ENCODE measurements at regions not wholly inside any gene's neighbourhood (a gene's known extent, or its start where the extent isn't known, plus 50 kb on each side); places are given as distances from the start of the nearest gene placed in this dataset.
"Not testable (repeated sequence)": the region's sequence is repeated elsewhere in the genome, so short reads cannot be mapped to it uniquely, and the experiment has no call there.

GRCh38 chr6:40695750-40696415, 108.7 kb upstream of the LRFN2 start:
- intact Hi-C loops (cut with micrococcal nuclease): no loop called here

GRCh38 chr6:40695114-40695513, 108.0 kb upstream of the LRFN2 start:
- intact Hi-C loops (cut with micrococcal nuclease): no loop called here

- intact Hi-C loops (cut with micrococcal nuclease): no loop called here
Observed at GRCh38 chr6:40693768-40694167, 106.6 kb upstream of the LRFN2 start.

GRCh38 chr6:40692337-40692736, 105.2 kb upstream of the LRFN2 start:
- intact Hi-C loops (cut with micrococcal nuclease): no loop called here

- intact Hi-C loops (cut with micrococcal nuclease): no loop called here
Observed at GRCh38 chr6:40689185-40689584, 102.0 kb upstream of the LRFN2 start.

- intact Hi-C loops (cut with micrococcal nuclease): no loop called here
Observed at GRCh38 chr6:40688214-40688761, 101.1 kb upstream of the LRFN2 start.

- intact Hi-C loops (cut with micrococcal nuclease): no loop called here
Observed at GRCh38 chr6:40685862-40686261, 98.7 kb upstream of the LRFN2 start.

- intact Hi-C loops (cut with micrococcal nuclease): no loop called here
Observed at GRCh38 chr6:40681622-40682021, 94.5 kb upstream of the LRFN2 start.

GRCh38 chr6:40678941-40679340, 91.8 kb upstream of the LRFN2 start:
- intact Hi-C loops (cut with micrococcal nuclease): no loop called here

GRCh38 chr6:40674170-40674569, 87.0 kb upstream of the LRFN2 start:
- intact Hi-C loops (cut with micrococcal nuclease): no loop called here

GRCh38 chr6:40672087-40672486, 84.9 kb upstream of the LRFN2 start:
- intact Hi-C loops (cut with micrococcal nuclease): no loop called here

GRCh38 chr6:40671694-40672050, 84.5 kb upstream of the LRFN2 start:
- intact Hi-C loops (cut with micrococcal nuclease): no loop called here

- intact Hi-C loops (cut with micrococcal nuclease): no loop called here
Observed at GRCh38 chr6:40671001-40671693, 84.0 kb upstream of the LRFN2 start.

- intact Hi-C loops (cut with micrococcal nuclease): no loop called here
Observed at GRCh38 chr6:40669343-40669742, 82.2 kb upstream of the LRFN2 start.

- intact Hi-C loops (cut with micrococcal nuclease): no loop called here
Observed at GRCh38 chr6:40668203-40668602, 81.0 kb upstream of the LRFN2 start.

- intact Hi-C loops (cut with micrococcal nuclease): no loop called here
Observed at GRCh38 chr6:40666530-40666929, 79.4 kb upstream of the LRFN2 start.

- intact Hi-C loops (cut with micrococcal nuclease): no loop called here
Observed at GRCh38 chr6:40661726-40662125, 74.6 kb upstream of the LRFN2 start.

- intact Hi-C loops (cut with micrococcal nuclease): not testable (repeated sequence)
Observed at GRCh38 chr6:40656772-40657171, 69.6 kb upstream of the LRFN2 start.

GRCh38 chr6:40654828-40655227, 67.7 kb upstream of the LRFN2 start:
- intact Hi-C loops (cut with micrococcal nuclease): no loop called here

- intact Hi-C loops (cut with micrococcal nuclease): no loop called here
Observed at GRCh38 chr6:40645043-40645442, 57.9 kb upstream of the LRFN2 start.

- intact Hi-C loops (cut with micrococcal nuclease): no loop called here
Observed at GRCh38 chr6:40642837-40643236, 55.7 kb upstream of the LRFN2 start.

- intact Hi-C loops (cut with micrococcal nuclease): no loop called here
Observed at GRCh38 chr6:40642190-40642589, 55.0 kb upstream of the LRFN2 start.

- intact Hi-C loops (cut with micrococcal nuclease): no loop called here
Observed at GRCh38 chr6:40640599-40641227, 53.5 kb upstream of the LRFN2 start.
